ENCODE measurements at regions not wholly inside any gene's neighbourhood (a gene's known extent, or its start where the extent isn't known, plus 50 kb on each side); places are given as distances from the start of the nearest gene placed in this dataset.

DNA sequence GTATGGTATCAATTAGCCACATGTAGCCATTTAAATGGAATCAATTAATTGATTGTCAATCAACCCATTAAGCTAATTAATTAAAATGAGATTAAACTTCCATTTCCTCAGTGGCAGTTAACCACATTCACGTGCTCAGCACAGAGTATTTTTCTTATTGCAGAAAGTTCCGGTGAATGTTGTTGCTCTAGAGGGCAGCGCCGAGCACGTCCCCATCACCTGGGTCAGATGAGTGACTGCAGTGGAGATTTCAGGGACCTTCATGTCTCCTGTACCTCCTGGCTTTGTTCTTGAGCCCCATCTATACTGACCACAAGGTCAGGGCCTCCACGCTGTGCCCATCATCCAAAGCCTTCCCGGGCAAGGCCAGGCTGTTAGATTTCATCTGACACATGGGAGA, 168.8 kb upstream of the MKI67 start:
- TF ChIP-seq, protein P1, sequence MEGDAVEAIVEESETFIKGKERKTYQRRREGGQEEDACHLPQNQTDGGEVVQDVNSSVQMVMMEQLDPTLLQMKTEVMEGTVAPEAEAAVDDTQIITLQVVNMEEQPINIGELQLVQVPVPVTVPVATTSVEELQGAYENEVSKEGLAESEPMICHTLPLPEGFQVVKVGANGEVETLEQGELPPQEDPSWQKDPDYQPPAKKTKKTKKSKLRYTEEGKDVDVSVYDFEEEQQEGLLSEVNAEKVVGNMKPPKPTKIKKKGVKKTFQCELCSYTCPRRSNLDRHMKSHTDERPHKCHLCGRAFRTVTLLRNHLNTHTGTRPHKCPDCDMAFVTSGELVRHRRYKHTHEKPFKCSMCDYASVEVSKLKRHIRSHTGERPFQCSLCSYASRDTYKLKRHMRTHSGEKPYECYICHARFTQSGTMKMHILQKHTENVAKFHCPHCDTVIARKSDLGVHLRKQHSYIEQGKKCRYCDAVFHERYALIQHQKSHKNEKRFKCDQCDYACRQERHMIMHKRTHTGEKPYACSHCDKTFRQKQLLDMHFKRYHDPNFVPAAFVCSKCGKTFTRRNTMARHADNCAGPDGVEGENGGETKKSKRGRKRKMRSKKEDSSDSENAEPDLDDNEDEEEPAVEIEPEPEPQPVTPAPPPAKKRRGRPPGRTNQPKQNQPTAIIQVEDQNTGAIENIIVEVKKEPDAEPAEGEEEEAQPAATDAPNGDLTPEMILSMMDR (IDR thresholded peaks at IDR 0.05; ENCODE audit: borderline replicate concordance, insufficient read depth, low read depth, low read length) = peak; percentile 19; the same call in 1 of the 2 replicates
- no peak overlapping the region for H3K4me3 ChIP-seq (ENCODE audit: low read depth, low read length)

DNA sequence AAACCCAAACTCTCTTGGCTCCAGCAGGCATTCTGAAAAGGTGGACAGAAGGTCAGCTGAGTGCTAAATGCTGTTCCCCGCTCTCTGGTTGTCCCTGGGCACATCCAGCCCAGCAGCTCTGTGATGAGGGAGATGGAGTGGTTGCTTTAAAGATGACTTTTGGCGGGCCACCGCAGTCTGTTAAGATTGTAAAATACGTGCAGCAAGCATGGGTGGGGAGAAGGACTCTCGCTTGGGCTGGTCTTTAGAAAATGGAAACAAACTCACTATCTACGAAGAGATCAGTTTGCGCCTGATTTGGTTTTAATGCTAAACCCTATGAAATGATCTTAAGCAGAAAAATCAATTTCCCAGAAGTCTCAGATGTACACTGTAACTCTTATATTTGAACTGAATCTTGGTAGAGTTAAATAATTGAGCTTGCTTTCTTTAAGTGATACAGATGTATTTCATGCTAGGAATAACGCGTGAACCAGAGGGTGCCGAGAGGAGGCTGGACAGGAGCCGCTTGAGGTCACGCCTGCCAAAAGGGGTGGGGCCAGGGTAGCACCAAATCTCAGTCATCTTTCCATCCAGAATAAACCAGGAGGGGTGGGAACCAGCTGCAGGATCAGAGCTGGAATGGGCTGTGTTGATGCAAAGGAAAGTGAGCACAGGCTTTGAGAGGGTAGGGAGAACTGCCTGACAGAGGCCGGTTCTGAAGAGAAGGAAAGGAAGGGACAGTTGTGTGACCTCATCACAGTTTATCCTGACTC, 170.2 kb upstream of the MKI67 start:
- TF ChIP-seq, protein P1 (IDR thresholded peaks at IDR 0.05; ENCODE audit: borderline replicate concordance, insufficient read depth, low read depth, low read length) = no peak
- no peak overlapping the region for H3K4me3 ChIP-seq (ENCODE audit: low read depth, low read length)

DNA sequence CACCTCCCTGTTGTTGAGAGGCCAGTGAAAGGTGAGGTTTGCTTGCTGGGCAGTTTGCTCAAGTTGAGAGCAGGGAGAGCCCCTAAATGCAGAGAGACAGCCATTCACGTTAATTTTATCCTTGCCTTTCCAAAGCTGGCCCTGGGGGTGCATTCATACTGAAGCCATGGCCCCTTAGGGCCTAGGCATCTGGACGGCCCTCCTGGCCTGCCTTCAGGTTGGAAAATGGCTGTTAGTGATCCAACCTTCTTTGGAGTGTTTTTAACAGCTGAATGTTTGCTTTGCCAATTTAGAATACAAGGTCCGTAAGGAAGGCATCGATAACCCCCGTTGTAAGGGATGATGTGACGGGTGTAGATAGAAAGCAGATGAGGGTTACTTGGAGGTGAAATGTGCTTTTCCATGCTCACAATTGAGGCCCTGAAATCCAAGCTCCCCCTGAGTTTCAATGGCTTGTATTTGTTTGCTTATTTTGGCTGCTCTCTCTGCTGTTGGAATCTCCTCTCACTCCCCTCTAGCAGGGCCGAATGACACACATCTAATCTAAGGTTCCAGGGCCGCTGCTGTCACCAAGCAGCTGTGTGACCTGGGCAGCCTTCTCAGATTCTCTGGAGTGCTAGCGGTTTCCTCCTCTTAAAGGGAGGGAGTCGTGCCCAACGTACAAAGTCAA, 171.6 kb upstream of the MKI67 start:
- TF ChIP-seq, protein P1 (IDR thresholded peaks at IDR 0.05; ENCODE audit: borderline replicate concordance, insufficient read depth, low read depth, low read length) = no peak
- H3K4me3 ChIP-seq (ENCODE audit: low read depth, low read length) = no peak overlapping the region

DNA sequence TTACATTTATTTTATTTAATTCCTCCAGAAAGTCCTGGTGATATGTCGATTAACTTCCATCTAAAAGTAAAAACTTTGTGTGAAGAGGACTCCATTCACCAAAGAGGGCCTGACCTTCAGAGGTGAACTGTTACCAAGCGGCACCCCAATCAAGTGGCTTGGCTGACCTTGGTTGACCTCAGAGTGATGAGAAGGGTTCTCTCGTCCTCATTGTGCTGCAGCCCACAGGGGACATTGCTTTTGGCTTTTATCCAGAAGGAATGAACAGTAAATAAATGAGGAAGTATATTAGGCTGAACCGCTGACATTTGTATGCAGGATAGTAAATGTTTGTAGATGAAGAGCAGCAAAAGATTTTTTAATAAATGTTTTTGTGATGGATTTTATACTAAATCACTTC, 172.4 kb upstream of the MKI67 start:
- TF ChIP-seq, protein P1 (IDR thresholded peaks at IDR 0.05; ENCODE audit: borderline replicate concordance, insufficient read depth, low read depth, low read length) = no peak
- no peak overlapping the region for H3K4me3 ChIP-seq (ENCODE audit: low read depth, low read length)

DNA sequence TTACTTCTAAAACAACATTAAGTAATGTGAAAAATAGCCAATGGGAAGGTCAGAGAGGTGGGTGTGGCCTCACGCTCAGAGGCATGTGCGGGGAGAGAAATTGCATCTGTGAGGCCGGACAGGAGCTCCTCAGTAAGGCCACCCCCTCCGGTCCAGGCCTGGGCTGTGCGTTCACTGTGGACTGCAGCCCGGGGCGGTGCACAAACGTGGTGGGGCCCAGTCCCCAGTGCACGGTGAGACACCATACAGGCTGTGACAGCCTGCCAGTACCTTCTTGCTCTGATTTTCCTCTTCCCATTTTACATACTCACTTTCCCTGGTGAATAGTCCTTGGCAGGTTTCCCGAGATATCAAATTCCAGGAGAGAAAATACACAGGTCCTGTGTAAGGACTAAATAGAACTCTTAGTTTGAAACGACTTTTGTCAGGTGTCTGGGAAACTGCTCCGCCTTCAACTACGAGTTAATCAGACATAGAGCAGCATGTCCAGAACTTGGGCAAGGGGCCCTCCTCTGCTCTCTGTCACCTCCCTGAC, 174.1 kb upstream of the MKI67 start:
- H3K4me3 ChIP-seq (ENCODE audit: low read depth, low read length) = no peak overlapping the region
- TF ChIP-seq, protein P1 (IDR thresholded peaks at IDR 0.05; ENCODE audit: borderline replicate concordance, insufficient read depth, low read depth, low read length) = no peak

DNA sequence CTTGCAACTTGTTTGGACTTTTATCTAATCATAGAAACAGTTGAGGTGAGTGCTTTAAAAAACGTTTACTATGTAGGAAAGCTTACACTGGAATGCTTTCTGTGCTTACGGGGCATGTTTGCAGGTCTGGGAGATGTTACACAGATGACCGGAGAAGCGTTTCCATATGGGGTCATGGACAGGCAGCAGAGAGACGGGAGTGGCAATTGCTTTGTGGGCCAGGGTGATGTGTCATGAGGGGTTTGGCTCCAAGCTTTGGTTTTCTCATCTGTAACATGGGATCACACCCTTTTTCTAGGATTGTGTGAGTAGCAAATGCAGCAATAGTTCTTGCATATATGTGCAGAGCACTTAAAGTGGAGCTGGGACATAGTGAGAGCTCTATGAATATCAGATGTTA, 174.8 kb upstream of the MKI67 start:
- no peak overlapping the region for H3K4me3 ChIP-seq (ENCODE audit: low read depth, low read length)
- TF ChIP-seq, protein P1 (IDR thresholded peaks at IDR 0.05; ENCODE audit: borderline replicate concordance, insufficient read depth, low read depth, low read length) = no peak
